ENCODE measurements at regions not wholly inside any gene's neighbourhood (a gene's known extent, or its start where the extent isn't known, plus 50 kb on each side); places are given as distances from the start of the nearest gene placed in this dataset.

- TF ChIP-seq CHD4 (IDR thresholded peaks at IDR 0.05; ENCODE audit: borderline replicate concordance, low read length) (no peak), PITX1 (CRISPR knock-in tag; IDR thresholded peaks at IDR 0.05) (no peak), ZNF33A (CRISPR knock-in tag; IDR thresholded peaks at IDR 0.05; ENCODE audit: borderline replicate concordance) (no peak), ELK4 (CRISPR knock-in tag; IDR thresholded peaks at IDR 0.05; ENCODE audit: borderline replicate concordance) (no peak), POLR2A (IDR thresholded peaks at IDR 0.05; ENCODE audit: insufficient read depth in 1 of 2, low read depth in 2 of 2, low read length in 2 of 2) (no peak), EZH2 (conservative IDR thresholded peaks at IDR 0.05; ENCODE audit: low read depth, low read length) (no peak)
Measured at GRCh38 chr9:99680191-99680590, 141.5 kb upstream of the NR4A3 start.
